ENCODE measurements at regions not wholly inside any gene's neighbourhood (a gene's known extent, or its start where the extent isn't known, plus 50 kb on each side); places are given as distances from the start of the nearest gene placed in this dataset.

DNA sequence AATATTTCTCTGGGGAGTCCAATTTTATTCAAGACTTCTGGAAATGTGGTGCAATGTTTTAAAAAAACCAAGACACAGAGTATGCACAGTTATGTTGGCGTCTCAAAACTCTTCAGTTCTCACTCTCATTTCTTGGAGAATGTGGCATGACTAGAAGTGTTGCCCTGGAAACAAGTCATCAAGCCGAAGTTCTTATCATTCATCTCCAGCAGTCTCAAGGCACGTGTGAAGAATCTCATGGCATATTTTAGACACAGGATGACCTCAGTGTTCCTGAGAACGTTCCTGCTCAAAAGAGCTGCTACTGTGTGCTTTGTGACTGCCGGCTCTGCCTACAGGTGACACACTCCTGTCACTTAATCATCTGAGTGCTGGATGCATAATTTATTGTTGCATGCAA lies 147.4 kb upstream of the IRX4 start:
- H3K4me3 ChIP-seq (ENCODE audit: low read depth, low read length): no peak overlapping the region
- H3K4me1 ChIP-seq (ENCODE audit: control insufficient read depth, insufficient read depth, low read length, unreplicated experiment): no peaks in the 10 kb centered on the region
- peak overlapping the region; percentile 52; the same call in 1 of the 2 replicates for H3K27ac ChIP-seq (ENCODE audit: low read depth, low read length)
- no peak overlapping the region for H2AFZ ChIP-seq (ENCODE audit: low read length, unreplicated experiment)
- no peaks in the 10 kb centered on the region for H3K79me2 ChIP-seq (ENCODE audit: control insufficient read depth, insufficient read depth, low read length, unreplicated experiment)
- H3K27me3 ChIP-seq (ENCODE audit: insufficient read depth, low read length): peaks cover 14% of the 10 kb centered on the region
- H3K36me3 ChIP-seq (ENCODE audit: insufficient read depth, low read length): no peaks in the 10 kb centered on the region

DNA sequence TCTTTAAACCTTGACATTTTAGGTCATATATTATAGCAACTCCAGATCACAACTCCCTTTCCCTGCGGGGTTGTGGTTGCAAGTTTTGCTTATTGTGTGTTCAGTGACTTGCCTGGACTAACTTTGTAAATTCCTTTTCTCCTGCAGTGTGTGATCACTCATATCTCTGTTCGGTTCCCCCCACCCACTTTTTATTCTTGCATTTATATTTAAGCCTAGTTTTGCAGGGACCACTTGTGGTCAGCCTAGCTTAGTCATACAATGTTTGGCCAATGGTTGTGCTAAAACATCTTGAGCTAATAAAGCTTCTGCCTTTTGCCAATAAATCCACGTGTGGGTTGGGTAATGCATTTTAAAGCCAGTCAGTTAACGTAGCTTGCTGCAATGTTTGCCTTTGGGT lies 146.5 kb upstream of the IRX4 start:
- H3K36me3 ChIP-seq (ENCODE audit: insufficient read depth, low read length): no peaks in the 10 kb centered on the region
- H3K27ac ChIP-seq (ENCODE audit: low read depth, low read length): 0 out of 2 replicates have a peak overlapping the region, but pooled peaks have one; percentile 52
- H3K27me3 ChIP-seq (ENCODE audit: insufficient read depth, low read length): peaks cover 14% of the 10 kb centered on the region
- H3K4me3 ChIP-seq (ENCODE audit: low read depth, low read length): no peak overlapping the region
- H3K79me2 ChIP-seq (ENCODE audit: control insufficient read depth, insufficient read depth, low read length, unreplicated experiment): no peaks in the 10 kb centered on the region
- no peak overlapping the region for H2AFZ ChIP-seq (ENCODE audit: low read length, unreplicated experiment)
- no peaks in the 10 kb centered on the region for H3K4me1 ChIP-seq (ENCODE audit: control insufficient read depth, insufficient read depth, low read length, unreplicated experiment)

DNA sequence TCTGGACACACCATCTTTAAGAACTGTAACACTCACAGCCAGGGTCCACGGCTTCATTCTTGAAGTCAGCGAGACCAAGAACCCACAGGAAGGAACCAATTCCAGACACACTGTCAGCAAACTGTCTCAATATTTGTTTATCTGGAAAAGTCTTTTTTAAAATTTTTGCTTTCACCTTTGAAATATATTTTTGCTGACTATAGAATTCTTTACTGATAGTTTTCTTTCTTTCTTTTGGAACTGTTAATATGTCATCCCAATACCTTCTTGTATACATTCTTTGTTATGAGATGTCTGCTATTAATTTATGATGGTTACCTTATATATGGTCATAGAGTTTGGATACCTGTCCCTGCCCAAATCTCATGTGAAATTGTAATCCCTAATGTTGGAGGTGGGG lies 145.1 kb upstream of the IRX4 start:
- Histone ChIP-seq H3K27ac (ENCODE audit: low read depth, low read length) (no peak overlapping the region), H2AFZ (ENCODE audit: low read length, unreplicated experiment) (no peak overlapping the region), H3K4me3 (ENCODE audit: low read depth, low read length) (no peak overlapping the region), H3K27me3 (ENCODE audit: insufficient read depth, low read length) (peaks cover 9% of the 10 kb centered on the region), H3K4me1 (ENCODE audit: control insufficient read depth, insufficient read depth, low read length, unreplicated experiment) (no peaks in the 10 kb centered on the region), H3K79me2 (ENCODE audit: control insufficient read depth, insufficient read depth, low read length, unreplicated experiment) (no peaks in the 10 kb centered on the region), H3K36me3 (ENCODE audit: insufficient read depth, low read length) (no peaks in the 10 kb centered on the region)

DNA sequence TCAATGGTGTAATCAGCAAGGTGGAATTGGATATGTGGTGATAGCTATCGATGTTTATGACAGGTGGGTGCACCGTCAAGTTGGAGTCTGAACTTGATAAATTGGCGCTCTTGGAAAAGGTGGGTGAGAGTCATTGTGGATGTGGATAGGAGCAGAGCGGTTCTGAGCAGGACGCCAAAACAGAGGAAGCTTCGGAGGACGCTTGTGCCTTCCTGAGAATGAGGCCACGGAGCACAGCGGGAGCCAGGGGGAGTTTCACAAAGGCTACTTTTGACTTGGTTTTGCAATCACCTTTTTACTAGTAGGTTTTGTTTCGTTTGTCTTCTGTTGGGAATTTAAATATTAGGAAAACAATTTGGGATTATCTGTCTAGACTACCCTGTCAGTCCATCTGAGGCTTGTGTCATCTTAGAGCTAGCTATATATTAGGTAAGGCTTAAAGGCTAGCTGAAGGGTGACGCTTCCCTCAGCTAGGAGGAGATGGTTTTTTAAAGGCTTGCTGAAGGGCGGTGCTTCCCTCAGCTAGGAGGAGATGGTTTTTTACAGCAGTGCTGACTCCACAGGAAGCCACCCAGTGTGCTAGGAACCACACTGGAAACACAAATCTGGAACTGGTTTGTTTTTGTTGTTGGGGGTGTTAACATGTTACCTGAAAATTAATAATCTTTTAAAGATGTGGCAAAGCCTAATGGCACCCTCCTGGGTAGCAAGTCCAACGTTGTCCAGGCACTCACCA lies 142.4 kb upstream of the IRX4 start:
- Histone ChIP-seq H3K27ac (ENCODE audit: low read depth, low read length) (no peak overlapping the region), H2AFZ (ENCODE audit: low read length, unreplicated experiment) (no peak overlapping the region), H3K36me3 (ENCODE audit: insufficient read depth, low read length) (no peaks in the 10 kb centered on the region), H3K27me3 (ENCODE audit: insufficient read depth, low read length) (peaks cover 2% of the 10 kb centered on the region), H3K4me1 (ENCODE audit: control insufficient read depth, insufficient read depth, low read length, unreplicated experiment) (no peaks in the 10 kb centered on the region), H3K4me3 (ENCODE audit: low read depth, low read length) (no peak overlapping the region), H3K79me2 (ENCODE audit: control insufficient read depth, insufficient read depth, low read length, unreplicated experiment) (no peaks in the 10 kb centered on the region)

DNA sequence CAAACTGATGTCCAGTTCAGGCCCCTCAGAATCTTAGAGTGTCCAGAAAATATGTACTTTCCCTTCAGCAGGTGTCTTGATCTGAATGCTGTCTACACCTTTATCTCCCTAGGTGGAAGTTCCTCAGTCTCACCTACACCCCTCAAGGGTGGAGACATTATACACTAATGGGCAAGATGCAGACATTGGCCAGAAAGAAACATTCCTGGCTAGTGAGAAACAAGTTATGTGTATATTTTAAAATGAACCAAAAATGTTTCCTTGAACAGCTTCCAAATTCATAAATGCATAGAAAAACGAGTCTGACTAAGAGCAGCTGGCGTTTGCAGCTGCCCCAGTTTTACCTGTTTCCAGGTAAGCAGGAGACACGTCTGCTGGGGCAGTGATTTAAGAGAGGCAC lies 140.5 kb upstream of the IRX4 start:
- Histone ChIP-seq H3K4me3 (ENCODE audit: low read depth, low read length) (no peak overlapping the region), H3K27ac (ENCODE audit: low read depth, low read length) (no peak overlapping the region), H3K4me1 (ENCODE audit: control insufficient read depth, insufficient read depth, low read length, unreplicated experiment) (no peaks in the 10 kb centered on the region), H3K79me2 (ENCODE audit: control insufficient read depth, insufficient read depth, low read length, unreplicated experiment) (no peaks in the 10 kb centered on the region), H3K36me3 (ENCODE audit: insufficient read depth, low read length) (no peaks in the 10 kb centered on the region), H3K27me3 (ENCODE audit: insufficient read depth, low read length) (no peaks in the 10 kb centered on the region; the same call in 1 of the 2 replicates), H2AFZ (ENCODE audit: low read length, unreplicated experiment) (no peak overlapping the region)

DNA sequence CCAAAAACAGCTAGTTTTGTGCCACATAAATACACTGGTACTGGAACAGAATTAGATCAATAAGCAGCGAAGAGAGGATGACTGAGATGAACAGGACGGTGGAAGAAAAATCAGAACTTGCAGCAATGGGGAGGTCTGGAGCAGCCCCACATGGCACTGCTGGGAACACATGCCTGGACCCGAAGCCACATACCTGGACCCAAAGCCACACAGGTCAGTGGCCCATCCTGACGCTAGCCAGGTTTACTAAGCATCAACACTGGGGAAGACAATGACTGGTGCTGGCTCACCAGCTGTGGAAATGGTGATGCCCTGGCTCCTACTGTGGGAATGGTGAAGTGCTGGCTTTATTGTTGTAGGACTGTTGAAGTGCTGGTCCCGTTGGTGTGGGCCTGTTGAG lies 139.7 kb upstream of the IRX4 start:
- Histone ChIP-seq H2AFZ (ENCODE audit: low read length, unreplicated experiment) (no peak overlapping the region), H3K4me3 (ENCODE audit: low read depth, low read length) (no peak overlapping the region), H3K27me3 (ENCODE audit: insufficient read depth, low read length) (no peaks in the 10 kb centered on the region; the same call in 1 of the 2 replicates), H3K36me3 (ENCODE audit: insufficient read depth, low read length) (no peaks in the 10 kb centered on the region), H3K4me1 (ENCODE audit: control insufficient read depth, insufficient read depth, low read length, unreplicated experiment) (no peaks in the 10 kb centered on the region), H3K79me2 (ENCODE audit: control insufficient read depth, insufficient read depth, low read length, unreplicated experiment) (no peaks in the 10 kb centered on the region), H3K27ac (ENCODE audit: low read depth, low read length) (no peak overlapping the region)

DNA sequence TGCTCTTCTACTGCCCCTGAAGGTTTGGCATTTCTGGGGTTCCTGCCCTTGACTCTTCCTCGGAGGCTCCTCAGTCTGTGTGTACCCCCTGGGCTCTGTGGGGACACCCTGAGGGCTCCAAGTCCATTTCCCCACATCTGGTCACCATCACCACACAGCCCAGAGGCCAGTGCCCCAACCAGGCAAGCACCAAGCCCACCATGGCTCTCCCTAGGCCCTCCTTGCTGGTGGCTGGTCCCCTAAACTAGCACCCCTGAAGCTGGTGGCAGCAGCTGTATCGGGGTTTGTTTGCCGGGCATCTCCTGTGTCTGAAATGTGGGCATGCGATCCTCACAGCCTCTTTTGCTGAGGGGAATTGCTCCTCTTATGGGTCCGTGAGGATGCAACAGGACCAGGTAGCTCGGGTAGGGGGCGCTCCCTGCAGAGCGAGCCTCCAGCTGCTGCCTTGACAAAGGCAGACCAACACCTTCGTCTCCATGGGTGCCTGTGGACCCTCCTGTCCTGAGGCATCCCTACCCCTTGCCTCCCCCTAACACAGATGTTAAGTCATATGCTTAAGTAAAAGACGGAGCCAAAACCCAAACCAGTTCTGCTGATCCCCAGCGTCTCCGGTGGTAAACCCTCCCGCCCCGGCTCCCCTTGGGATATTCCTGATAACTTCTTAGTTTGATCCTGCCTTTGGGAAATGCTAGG lies 138.9 kb upstream of the IRX4 start:
- Histone ChIP-seq H3K36me3 (ENCODE audit: insufficient read depth, low read length) (no peaks in the 10 kb centered on the region), H2AFZ (ENCODE audit: low read length, unreplicated experiment) (no peak overlapping the region), H3K4me1 (ENCODE audit: control insufficient read depth, insufficient read depth, low read length, unreplicated experiment) (no peaks in the 10 kb centered on the region), H3K4me3 (ENCODE audit: low read depth, low read length) (no peak overlapping the region), H3K27ac (ENCODE audit: low read depth, low read length) (no peak overlapping the region), H3K27me3 (ENCODE audit: insufficient read depth, low read length) (no peaks in the 10 kb centered on the region; the same call in 1 of the 2 replicates), H3K79me2 (ENCODE audit: control insufficient read depth, insufficient read depth, low read length, unreplicated experiment) (no peaks in the 10 kb centered on the region)

DNA sequence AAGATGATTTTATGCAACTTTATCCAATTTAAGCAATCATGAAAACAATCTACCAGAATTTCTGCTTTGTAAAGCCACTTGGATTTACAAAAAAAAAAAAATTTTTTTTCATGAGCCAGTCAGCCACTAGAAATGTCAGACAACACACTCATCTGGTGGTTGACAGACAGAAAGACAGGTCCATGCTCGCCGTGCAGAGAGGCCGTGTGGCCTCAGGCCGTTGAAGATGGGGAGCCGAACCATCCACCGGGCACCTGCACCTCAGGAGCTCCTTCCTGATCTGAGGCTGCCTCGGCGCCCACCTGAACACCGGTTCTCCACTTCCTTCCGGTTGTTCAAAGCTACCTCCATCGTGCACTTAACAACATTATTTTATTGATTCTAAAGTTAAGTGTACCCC lies 138.0 kb upstream of the IRX4 start:
- no peak overlapping the region for H3K27ac ChIP-seq (ENCODE audit: low read depth, low read length)
- no peaks in the 10 kb centered on the region; the same call in 1 of the 2 replicates for H3K27me3 ChIP-seq (ENCODE audit: insufficient read depth, low read length)
- no peaks in the 10 kb centered on the region for H3K4me1 ChIP-seq (ENCODE audit: control insufficient read depth, insufficient read depth, low read length, unreplicated experiment)
- no peak overlapping the region for H3K4me3 ChIP-seq (ENCODE audit: low read depth, low read length)
- no peak overlapping the region for H2AFZ ChIP-seq (ENCODE audit: low read length, unreplicated experiment)
- no peaks in the 10 kb centered on the region for H3K79me2 ChIP-seq (ENCODE audit: control insufficient read depth, insufficient read depth, low read length, unreplicated experiment)
- H3K36me3 ChIP-seq (ENCODE audit: insufficient read depth, low read length): no peaks in the 10 kb centered on the region

DNA sequence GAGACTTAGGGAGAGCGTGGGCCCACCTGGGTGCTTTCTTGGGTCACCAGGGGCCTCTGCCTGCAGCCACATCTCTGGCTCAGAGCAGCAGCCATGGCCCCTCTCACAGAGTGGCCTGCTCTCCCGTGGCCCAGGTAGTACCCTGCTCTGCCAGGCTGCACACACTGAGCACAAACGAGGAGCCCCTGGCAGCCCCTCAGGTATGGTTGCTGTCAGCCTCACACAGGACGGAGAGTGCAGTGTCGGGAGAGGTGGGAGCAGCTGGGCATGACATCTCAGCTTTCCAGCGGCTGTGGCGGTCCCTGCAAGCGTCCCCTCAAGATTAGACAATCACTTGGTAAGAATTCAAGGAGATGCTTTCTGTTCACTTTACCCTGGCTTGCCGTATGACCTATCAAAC lies 137.0 kb upstream of the IRX4 start:
- no peaks in the 10 kb centered on the region for H3K36me3 ChIP-seq (ENCODE audit: insufficient read depth, low read length)
- peaks cover 3% of the 10 kb centered on the region; the same call in 1 of the 2 replicates for H3K27me3 ChIP-seq (ENCODE audit: insufficient read depth, low read length)
- no peaks in the 10 kb centered on the region for H3K4me1 ChIP-seq (ENCODE audit: control insufficient read depth, insufficient read depth, low read length, unreplicated experiment)

DNA sequence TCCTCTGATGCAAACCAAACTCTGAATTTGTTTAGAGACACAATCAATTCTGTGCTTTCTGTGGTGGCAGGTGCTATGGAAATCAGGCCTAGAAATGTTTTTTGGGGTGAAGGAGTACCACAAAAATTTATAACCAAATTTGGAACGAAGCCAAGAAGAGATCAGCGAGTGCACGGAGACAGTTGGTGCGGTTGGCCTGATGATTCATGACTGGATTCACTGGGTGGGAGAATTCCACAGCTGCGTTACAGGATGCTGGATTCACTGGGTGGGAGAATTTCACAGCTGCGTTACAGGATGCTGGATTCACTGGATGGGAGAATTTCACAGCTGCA lies 135.6 kb upstream of the IRX4 start:
- H3K36me3 ChIP-seq (ENCODE audit: insufficient read depth, low read length): no peaks in the 10 kb centered on the region
- H3K4me1 ChIP-seq (ENCODE audit: control insufficient read depth, insufficient read depth, low read length, unreplicated experiment): no peaks in the 10 kb centered on the region
- no peaks in the 10 kb centered on the region for H3K79me2 ChIP-seq (ENCODE audit: control insufficient read depth, insufficient read depth, low read length, unreplicated experiment)
- no peak overlapping the region for H2AFZ ChIP-seq (ENCODE audit: low read length, unreplicated experiment)
- no peak overlapping the region for H3K27ac ChIP-seq (ENCODE audit: low read depth, low read length)
- peaks cover 3% of the 10 kb centered on the region; the same call in 1 of the 2 replicates for H3K27me3 ChIP-seq (ENCODE audit: insufficient read depth, low read length)
- H3K4me3 ChIP-seq (ENCODE audit: low read depth, low read length): no peak overlapping the region

More for the DNA sequence above, 137.0 kb upstream of the IRX4 start:
- Histone ChIP-seq H3K79me2 (ENCODE audit: control insufficient read depth, insufficient read depth, low read length, unreplicated experiment) (no peaks in the 10 kb centered on the region), H2AFZ (ENCODE audit: low read length, unreplicated experiment) (no peak overlapping the region), H3K27ac (ENCODE audit: low read depth, low read length) (no peak overlapping the region), H3K4me3 (ENCODE audit: low read depth, low read length) (no peak overlapping the region)
